NCI-H774 (cell line): ENCODE measurements at regions not wholly inside any gene's neighbourhood (a gene's known extent, or its start where the extent isn't known, plus 50 kb on each side); places are given as distances from the start of the nearest gene placed in this dataset.
"Not testable (repeated sequence)": the region's sequence is repeated elsewhere in the genome, so short reads cannot be mapped to it uniquely, and the experiment has no call there.

ENCODE experiments used
- DNase-seq: peaks from one replicate; lab custom pipeline; 2025; lab: John Stamatoyannopoulos, UW

GRCh38 chrX:138018145-138018799 lies 452.3 kb downstream of the ZIC3 start:
- DNase-seq, result peak; percentile 51

GRCh38 chrX:138020941-138021340 lies 455.0 kb downstream of the ZIC3 start:
- DNase-seq, result no peak

- DNase-seq, result peak; percentile 22
Measured at GRCh38 chrX:138026211-138026610, 460.3 kb downstream of the ZIC3 start.

DNA sequence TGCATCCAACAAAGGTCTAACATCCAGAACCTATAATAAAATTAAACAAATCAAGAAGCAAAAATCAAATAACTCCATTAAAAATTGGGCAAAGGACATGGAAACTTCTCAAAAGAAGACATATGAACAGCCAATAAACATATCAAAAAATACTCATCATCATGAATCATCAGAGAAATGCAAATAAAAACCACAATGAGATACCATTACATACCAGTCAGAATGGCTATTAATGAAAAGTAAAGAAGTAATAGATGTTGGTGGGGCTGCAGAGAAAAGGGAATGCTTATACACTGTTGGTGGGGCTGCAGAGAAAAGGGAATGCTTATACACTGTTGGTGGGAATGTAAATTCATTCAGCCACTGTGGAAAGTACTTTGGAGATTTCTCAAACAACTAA lies 465.8 kb downstream of the ZIC3 start:
- DNase-seq, result no peak

DNA sequence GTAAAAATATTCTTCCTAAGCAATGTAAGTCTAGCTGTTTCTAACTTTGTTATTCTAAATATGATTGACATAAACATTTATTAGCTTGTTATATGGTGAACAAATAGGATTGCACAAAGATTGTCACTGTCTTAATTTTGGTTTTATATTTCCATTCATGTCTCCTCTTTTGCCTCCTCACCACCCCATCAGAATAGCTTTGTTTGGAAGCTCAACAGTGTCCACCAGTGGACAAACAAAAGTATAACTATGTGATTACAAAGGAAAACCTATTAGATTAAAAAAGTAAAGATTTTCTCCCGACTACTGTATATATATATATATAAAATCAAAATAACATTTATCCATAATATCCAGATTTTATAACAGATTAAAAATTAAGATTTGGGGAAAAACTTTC lies 468.2 kb downstream of the ZIC3 start:
- DNase-seq, result peak; percentile 43

DNA sequence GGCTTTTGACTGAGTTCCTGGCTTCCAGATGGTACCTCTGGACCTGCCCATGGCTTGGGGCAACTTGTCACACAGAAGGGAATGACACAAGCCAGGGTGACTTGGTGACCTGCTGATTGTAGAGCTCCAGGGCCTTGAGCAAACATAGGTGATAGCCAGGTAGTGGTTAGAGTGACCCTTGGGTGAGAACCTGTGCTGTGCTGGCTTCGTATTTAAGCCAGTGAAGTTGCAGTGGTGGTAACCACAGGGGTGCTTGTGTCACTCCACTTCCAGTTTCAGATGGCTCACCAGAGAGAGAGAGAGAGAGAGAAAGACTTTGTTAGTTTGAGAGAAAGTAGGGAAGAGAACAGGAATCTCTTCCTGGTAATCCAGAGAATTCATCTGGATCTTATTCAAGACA lies 471.6 kb downstream of the ZIC3 start:
- no peak for DNase-seq

DNA sequence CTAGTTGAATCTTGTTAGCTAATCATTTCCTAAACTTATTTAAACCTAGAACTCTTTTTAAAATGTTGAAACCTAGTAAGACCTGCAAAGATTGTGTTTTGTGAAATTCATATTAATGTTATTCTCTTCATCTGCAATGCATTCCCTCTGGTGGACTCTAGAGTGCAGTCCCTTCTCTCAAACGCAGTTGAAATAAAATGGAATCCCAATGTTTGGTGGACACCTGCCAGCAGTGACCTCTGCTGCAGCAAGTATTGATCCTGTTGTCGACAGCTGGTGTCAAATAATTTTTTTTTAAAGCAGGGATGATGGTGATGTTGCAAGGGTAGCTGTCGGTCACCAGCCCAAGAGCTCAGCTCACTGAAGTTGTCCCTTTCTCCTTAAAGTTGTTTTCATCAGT lies 492.0 kb downstream of the ZIC3 start:
- no peak for DNase-seq

- DNase-seq, result no peak
Measured at GRCh38 chrX:138058931-138059330, 493.0 kb downstream of the ZIC3 start.

GRCh38 chrX:138067415-138067814 lies 501.5 kb downstream of the ZIC3 start:
- no peak for DNase-seq

GRCh38 chrX:138073626-138074025 lies 507.7 kb downstream of the ZIC3 start:
- no peak for DNase-seq

DNA sequence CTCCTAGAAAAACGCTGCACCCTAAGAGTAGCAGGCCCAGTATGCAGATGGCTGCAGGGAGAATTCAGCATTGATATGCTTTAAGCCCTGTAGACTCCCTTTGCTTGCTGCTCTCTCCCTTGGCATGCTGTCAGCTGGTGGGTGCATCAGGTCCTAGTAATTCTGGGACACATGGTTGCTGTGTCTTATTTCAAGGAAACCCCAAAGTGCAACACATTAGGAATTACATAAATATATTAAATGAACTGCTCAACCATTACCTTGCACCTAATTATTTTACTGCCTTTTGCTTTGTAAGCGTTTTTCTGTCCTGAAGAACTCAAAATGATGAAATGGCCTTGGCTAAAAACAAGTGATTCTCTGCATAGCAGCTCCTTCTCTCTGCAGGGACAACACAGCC lies 516.3 kb downstream of the ZIC3 start:
- no peak for DNase-seq

DNA sequence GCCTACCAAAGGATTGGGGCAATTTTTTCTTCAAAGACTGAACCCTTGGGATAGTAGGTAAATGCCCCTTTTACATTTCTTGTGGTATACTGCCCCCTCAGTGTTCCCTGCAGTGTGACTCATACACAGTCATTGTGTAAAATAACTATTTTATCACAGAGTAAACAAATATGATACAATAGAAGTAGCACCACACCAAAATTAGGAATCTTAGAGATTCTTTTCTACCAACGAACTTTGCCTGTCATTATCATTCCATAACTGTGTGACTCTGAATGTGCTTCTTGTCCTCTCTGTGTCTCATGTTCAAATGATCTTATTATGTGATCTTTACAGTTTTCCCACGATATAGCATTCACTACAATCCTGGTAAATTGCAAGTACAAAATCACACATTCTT lies 517.0 kb downstream of the ZIC3 start:
- DNase-seq, result no peak

DNA sequence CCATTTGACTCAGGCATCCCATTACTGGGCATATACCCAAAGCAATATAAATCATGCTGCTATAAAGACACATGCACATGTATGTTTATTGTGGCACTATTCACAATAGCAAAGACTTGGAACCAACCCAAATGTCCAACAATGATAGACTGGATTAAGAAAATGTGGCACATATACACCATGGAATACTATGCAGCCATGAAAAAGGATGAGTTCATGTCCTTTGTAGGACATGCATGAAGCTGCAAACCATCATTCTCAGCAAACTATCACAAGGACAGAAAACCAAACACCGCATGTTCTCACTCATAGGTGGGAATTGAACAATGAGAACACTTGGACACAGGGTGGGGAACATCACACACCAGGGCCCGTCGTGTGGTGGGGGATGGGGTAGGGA lies 545.0 kb downstream of the ZIC3 start:
- not testable (repeated sequence) for DNase-seq

- DNase-seq, result no peak
Measured at GRCh38 chrX:138127314-138127713, 561.4 kb downstream of the ZIC3 start.

DNA sequence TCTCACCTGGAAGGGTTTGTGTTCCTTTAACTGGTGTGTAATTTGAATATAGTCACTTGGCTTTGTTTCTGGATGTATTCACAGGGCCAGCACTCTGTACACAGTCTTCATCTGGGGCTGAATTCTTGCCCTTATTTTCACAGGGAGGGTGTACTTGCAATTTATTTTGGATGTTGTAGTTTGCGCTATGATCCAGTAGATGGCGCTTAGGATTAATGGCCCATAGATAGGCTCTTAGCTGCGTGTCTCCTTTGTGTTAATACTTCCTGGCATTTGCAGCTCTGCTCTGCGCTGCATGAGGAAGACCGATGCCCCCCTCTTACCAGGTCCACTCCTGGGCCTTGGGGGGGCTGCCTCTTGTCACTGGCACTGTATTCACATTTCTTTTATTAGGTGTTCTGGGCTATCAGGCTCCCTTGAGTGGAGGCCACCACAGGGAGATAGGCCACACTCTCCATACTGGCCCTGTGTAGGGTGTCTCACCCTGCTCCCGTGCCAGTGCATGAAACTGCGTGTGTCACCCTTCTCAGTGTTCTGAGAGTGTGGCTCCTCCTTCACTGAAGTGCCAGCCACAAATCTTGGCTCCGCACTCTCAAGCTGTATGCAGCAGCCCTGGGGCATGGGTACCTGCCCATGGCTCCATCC lies 562.2 kb downstream of the ZIC3 start:
- peak; percentile 44 for DNase-seq

GRCh38 chrX:138150709-138151108 lies 560.8 kb downstream of the FGF13 start:
- no peak for DNase-seq

DNA sequence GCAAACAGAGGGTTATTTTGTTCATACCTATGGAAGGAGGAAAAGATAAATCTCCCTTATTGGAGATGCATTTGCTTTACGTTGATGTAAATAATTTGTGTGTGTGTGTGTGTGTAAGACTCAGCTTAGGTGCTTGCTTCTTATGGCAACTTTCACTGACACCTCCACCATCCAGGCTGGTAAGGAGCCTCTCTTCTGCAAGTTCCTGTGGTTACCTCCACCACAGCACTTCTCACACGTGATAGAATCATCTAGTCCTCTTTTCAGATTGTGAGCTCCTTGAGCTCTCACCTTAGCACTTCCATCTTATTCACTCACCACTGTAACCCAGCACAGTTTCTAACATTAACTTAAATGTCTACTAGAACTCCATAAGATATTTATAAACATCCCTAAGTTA lies 553.7 kb downstream of the FGF13 start:
- DNase-seq, result no peak

- no peak for DNase-seq
Measured at GRCh38 chrX:138191998-138192397, 519.5 kb downstream of the FGF13 start.

GRCh38 chrX:138229718-138230117 lies 481.8 kb downstream of the FGF13 start:
- DNase-seq, result no peak

GRCh38 chrX:138240266-138240665 lies 471.3 kb downstream of the FGF13 start:
- no peak for DNase-seq

DNA sequence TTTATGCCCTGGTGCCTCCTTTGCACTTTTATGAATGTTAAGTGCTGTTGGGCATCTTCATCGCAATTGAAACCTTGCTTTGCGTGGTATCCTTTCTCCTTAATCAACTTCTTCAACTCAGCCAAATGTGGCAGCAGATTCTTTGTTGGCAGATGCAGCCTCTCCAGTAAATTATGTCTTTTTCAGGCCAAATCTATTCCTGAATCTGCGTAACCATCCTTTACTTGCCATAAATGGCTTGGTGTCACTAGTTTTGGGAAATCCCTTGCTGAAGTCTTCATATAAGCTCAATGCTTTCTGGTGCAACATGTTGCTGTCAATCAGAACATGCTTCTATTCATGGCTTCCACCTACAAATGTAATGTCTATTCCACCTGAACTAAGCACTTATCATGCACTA lies 457.5 kb downstream of the FGF13 start:
- no peak for DNase-seq

DNA sequence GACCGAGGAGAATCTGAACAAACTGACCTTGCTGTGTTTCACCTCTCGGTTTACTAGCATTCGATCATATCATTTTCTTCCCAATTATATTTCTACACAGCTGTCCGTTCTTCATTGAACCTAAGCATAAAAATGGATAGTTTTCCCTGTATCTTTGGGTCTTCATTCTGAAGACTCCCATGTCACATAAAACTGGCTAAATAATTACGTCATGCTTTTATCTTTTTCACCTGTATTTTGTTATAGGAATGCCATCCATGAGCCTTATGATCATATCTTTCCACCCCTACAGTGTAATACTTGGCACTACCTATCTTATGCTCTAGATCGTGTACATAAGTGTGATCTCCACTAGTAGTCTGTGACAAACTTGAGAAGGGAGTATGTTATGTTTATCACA lies 456.1 kb downstream of the FGF13 start:
- DNase-seq, result no peak

DNA sequence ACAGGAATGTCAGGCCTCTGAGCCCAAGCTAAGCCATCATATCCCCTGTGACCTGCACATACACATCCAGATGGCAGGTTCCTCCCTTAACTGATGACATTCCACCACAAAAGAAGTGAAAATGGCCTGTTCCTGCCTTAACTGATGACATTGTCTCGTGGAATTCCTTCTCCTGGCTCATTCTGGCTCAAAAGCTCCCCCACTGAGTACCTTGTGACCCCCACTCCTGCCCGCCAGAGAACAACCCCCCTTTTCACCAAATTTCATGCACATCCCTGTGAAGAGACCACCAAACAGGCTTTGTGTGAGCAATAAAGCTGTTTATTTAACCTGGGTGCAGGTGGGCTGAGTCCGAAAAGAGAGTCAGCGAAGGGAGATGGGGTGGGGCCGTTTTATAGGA lies 447.4 kb downstream of the FGF13 start:
- not testable (repeated sequence) for DNase-seq

DNA sequence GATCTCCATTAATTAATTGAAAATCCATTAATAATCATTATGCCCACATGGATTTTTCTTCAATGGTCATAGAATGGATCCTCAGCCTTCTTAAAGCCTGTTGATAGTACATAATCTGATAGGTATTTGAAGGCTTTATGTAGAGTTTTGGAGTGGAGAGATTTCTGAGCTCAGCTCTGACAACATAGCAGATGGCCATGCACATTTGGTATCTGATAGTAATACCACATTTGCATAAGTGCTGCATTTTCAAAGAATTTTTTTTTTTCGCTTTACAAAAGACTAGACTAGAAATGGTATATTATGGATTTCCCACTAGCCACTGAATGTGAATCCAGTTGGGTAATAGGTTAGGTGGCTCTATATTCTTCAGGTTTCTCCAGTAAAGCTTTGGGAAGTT lies 440.6 kb downstream of the FGF13 start:
- no peak for DNase-seq
